ENCODE measurements at regions not wholly inside any gene's neighbourhood (a gene's known extent, or its start where the extent isn't known, plus 50 kb on each side); places are given as distances from the start of the nearest gene placed in this dataset.

DNA sequence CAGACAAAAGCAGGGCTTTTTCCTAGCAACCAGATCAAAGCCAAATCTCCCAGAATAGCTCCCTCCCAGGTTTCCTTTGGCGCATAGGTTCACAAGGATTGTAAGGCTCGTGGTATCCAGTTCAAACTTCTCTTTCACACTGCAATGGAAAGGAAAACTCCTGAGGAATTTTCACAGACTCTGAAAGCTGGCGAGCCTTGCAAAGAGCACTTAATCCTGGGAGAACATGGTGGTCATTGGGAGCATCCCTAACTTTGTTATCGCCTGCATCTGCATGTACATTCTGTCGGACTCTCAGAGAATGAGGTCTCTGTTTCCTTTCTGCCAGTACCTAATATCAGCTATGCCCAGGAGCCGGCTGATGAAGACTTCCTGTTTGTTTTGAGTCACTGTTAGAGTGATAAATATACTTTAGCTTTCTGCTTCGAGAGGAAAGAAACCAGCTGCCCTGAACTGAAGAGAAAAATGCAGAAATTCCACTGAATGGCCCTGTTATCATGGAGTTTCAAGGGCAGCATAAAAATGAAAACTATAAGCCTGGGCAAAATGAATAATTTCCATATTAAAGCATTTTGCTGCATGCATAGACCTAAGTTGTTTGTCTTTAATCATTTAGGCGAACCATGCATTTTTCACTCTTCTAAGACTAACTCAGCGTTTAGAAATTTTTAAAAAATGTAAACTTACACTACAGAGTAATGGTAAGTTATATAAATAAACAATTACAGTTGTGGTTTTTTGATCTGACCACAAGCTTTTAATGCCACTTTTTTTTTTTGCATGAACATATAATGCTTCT lies 76.4 kb upstream of the ZEB2 start:
- no peak for DNase-seq (ENCODE audit: low read depth in 3 of 3)

DNA sequence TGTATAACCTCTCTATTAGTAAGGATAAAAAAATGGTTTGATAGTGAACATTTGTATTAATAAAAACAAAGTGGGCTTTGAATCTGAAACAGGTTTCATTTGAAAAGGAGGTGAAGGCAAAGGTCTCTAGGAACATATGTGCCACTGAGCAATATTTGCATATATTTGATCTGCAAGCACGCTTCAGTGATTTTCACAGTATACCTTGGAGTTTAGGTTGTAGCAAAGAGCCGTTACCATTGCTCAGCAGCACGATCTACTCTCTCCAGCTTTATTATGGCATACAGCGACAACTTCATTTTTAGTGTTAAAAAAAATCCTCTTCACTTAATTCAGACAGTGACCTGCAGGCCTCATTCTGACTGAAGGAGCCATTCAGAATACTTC lies 75.8 kb upstream of the ZEB2 start:
- no peak for DNase-seq (ENCODE audit: low read depth in 3 of 3)

DNA sequence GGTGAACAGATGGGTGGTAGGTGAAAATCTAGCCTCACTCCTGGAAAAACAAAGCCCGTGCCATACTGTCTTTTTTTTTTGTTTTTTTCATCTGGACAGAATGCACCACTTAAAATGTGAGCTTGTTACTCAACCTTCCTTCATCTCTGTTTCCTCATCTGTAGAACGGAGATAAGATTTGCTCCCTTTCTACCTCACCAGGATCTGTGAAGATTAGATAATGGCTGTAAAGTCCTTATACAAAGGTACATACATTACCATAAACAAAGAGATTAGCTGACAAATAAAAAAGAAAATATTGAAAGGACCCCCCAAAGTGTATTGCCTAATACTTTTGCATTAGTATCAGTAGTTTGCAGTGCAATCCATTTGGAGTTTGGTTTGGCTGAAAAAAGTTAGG lies 75.4 kb upstream of the ZEB2 start:
- DNase-seq (ENCODE audit: low read depth in 3 of 3), result no peak

DNA sequence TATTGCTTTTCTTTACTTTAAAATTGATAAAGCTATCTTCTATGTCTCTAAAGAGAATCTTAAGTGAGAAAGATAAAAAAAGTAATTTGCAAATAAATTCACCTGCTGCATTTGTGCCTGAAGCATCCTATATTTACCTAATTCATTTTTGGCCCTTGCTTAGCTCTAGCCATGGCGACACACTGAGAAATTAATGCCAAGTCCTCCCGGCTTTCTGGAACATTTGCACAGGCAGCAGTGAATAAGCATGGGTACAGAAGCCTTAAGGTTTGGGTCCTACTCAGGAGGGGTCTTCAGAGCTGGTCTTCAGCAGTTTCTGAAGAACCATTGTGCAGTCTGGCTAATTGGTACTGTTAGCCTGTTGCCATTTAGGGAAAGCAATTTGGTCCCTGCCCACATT lies 73.9 kb upstream of the ZEB2 start:
- no peak for DNase-seq (ENCODE audit: low read depth in 3 of 3)

GRCh38 chr2:144592500-144593256 lies 72.8 kb upstream of the ZEB2 start:
- DNase-seq (ENCODE audit: low read depth in 3 of 3), result no peak

DNA sequence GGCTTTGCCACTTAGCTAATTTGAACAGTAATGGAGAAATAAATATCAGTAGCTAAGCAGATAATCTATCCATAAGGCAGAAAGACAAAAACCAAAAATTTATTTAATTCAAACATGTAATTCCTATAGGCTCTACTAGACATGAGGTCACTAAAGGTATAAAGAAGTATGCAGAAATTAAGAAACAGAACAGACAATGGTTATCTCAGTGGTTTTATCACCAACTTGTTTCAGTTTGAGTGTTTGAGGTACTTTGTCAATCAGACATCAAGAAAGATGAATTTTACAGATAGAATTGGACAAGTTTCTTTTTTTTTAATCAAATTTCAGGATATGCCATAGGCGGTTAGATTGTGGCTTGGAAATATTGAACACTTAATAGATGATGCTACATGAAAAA lies 67.4 kb upstream of the ZEB2 start:
- DNase-seq (ENCODE audit: low read depth in 3 of 3), result no peak

- no peak for DNase-seq (ENCODE audit: low read depth in 3 of 3)
Observed at GRCh38 chr2:144586476-144586875, 66.6 kb upstream of the ZEB2 start.

- DNase-seq (ENCODE audit: low read depth in 3 of 3), result no peak
Observed at GRCh38 chr2:144583741-144584453, 64.0 kb upstream of the ZEB2 start.

- DNase-seq (ENCODE audit: low read depth in 3 of 3), result no peak
Observed at GRCh38 chr2:144583381-144583729, 63.4 kb upstream of the ZEB2 start.

GRCh38 chr2:144582651-144583380 lies 62.9 kb upstream of the ZEB2 start:
- DNase-seq (ENCODE audit: low read depth in 3 of 3), result no peak

DNA sequence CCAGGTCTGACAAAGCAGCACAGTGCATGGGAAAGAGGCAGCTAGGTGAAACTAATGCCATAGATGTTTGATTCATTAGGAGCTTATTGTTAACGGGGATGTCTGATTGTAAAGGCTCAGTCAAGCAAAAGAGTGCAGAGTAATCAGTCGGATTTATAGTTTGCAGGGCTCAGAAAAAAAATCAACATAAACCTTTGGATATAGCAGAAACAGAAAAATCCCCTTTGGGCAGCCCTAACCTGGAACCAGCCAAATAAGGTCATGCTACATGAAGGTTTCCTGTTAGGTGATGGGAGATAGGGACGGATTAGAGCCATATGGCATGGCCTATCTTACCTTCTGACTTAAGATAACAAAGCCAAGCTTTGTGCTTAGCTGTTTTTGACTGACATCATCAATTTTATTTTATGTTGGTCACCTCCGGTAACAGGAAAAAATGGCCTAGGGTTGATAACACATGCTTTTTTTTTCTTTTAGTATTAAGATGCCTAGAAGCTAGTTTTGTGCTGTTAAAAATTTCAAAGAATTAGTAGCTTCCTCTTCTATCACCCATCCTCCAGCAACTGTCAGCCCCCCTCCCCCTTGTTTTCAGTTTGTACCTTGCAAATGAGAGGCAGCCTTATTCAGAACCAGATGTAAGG lies 60.7 kb upstream of the ZEB2 start:
- DNase-seq (ENCODE audit: low read depth in 3 of 3), result no peak

DNA sequence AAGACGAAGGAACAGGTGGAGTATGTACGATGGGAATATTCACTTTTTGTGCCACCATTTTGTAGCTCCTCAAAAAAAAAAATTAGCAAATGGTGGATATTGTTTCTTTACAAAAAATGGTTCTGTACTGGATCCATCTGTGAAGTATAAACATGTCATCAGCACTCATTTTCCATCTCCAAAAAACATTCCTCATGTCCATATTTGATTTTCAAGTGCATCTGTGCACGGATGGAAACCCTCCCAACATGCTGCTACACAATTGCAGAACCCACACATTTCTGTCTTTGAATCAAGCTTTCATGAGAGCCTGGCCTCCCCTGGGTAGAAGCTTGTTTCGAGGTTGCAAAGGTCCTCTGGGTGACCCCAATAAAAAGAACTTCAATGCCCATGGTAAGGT lies 59.6 kb upstream of the ZEB2 start:
- no peak for DNase-seq (ENCODE audit: low read depth in 3 of 3)

DNA sequence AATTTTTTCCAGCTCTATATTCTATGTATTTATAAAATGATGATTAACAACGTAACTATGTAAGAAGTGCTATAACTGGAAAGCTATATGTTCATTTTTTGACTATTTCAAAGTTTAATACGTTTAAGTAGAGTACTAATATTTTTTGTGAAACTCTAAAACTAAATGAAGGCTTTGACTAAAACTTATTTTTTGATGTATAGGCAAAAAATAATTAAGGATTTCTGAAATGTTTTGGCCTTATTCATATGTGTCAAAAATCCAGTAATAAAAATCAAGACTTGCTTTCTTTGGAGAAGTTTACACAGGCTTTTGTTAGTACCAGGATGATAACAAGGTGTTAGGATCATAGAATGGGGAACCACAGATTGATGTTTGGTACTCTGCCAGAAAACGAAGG lies 58.2 kb upstream of the ZEB2 start:
- DNase-seq (ENCODE audit: low read depth in 3 of 3), result no peak

DNA sequence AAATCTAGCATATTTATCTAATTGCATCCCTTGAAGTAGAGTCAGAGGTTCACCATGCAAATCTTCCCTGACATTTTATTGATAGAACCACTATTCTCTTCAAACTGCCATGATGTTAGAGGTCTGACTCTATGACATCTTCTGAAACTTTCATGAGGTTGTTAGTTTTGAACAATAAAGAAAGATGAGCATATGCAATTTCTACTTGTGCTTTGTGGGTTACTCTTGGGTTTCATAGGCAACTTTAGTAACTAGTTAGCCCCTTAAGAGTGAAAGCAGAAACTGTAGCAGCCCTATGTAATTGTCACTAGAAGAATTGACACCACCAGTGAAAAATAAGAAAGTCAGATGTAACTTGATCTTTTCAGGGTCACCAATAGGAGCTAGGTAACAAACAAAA lies 53.1 kb upstream of the ZEB2 start:
- DNase-seq (ENCODE audit: low read depth in 3 of 3), result no peak

GRCh38 chr2:144571770-144572169 lies 51.9 kb upstream of the ZEB2 start:
- no peak for DNase-seq (ENCODE audit: low read depth in 3 of 3)

DNA sequence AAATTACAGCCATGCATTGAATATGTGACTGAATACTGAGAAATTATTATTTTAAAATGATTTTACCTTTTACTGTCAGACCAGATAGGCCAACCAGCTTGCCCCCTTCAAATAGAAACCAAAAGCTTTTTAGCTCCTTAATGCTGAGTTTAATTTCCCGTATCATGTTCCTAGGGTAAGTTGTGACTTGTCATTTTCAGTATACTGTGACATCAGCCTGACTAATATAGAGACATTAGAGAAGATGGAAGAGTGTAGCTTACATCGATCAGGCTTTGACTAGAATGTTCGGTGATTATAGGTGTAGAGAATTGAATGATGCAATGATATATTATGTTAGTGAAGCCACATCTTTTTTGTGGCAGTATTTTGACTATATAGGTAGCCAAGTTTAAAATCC lies 50.6 kb upstream of the ZEB2 start:
- DNase-seq (ENCODE audit: low read depth in 3 of 3), result no peak
